Right lobe of liver (tissue), 6 donors: ENCODE measurements at regions not wholly inside any gene's neighbourhood (a gene's known extent, or its start where the extent isn't known, plus 50 kb on each side); places are given as distances from the start of the nearest gene placed in this dataset.

ENCODE experiments used
- ATAC-seq, 4 donors: fragments of 200-7000 bp; cut with Tn5 transposase; one replicate each; pipeline ENCODE4 v1.9.1; 2020; ENCODE audit warnings: mild to moderate bottlenecking in 4 of 4, moderate library complexity in 4 of 4
- DNase-seq, 3 donors: peaks; one replicate each; pipeline ENCODE4 v3.0.0-alpha.2; 2020
- H3K27ac ChIP-seq, 3 donors: fragments of 200-600 bp; one replicate each; pipeline ENCODE4 v1.8.0; 2022
- H3K27me3 ChIP-seq, 2 donors: fragments of 200-600 bp; one replicate each; pipeline ENCODE4 v1.8.0; 2022
- H3K36me3 ChIP-seq, 4 donors: fragments of 200-600 bp; sonication (generic) in 1 of 4; one replicate each; pipeline versions ENCODE4 v1.5.1 to v1.8.0; 2017 to 2022; ENCODE audit warnings: control low read depth in 1 of 4
- H3K4me1 ChIP-seq, 4 donors: fragments of 200-600 bp; sonication (generic) in 1 of 4; one replicate each; pipeline versions ENCODE4 v1.5.1 to v1.8.0; 2017 to 2022; ENCODE audit warnings: control low read depth in 1 of 4
- H3K4me3 ChIP-seq, 3 donors: fragments of 200-600 bp; one replicate each; pipeline ENCODE4 v1.8.0; 2022
- H3K9me3 ChIP-seq, 4 donors: fragments of 200-600 bp; sonication (generic) in 1 of 4; one replicate each; pipeline versions ENCODE4 v1.5.1 to v1.8.0; 2017 to 2022; ENCODE audit warnings: control low read depth in 1 of 4
- POLR2A ChIP-seq: fragments of 450-650 bp; IDR thresholded peaks from one replicate; pipeline ENCODE4 v1.6.1; 2017; ENCODE audit warnings: antibody characterized with exemption, mild to moderate bottlenecking
- WGBS: methylation state at CpG from one replicate; pipeline ENCODE4 v1.1.6; 2018; ENCODE audit warnings: low coverage, low lambda C conversion rate; ENCODE audit not compliant: insufficient coverage; ENCODE audit errors: missing lambda C conversion rate; 5-methylcytosine and 5-hydroxymethylcytosine counted together
- intact Hi-C, 2 donors: fragments of 100-400 bp; cut with DNase I; formaldehyde crosslinking; loops; one replicate each; pipeline versions ENCODE4 v1.11.2 to v1.14.1; 2022
- TF ChIP-seq, protein P1 (sequence below), 4 donors: fragments of 200-600 bp in 3 of 4; fragments of 450-650 bp in 1 of 4; IDR thresholded peaks; one replicate each; pipeline versions ENCODE4 v1.5.1 to v1.8.0; 2016 to 2022; ENCODE audit warnings: antibody characterized with exemption in 4 of 4, mild to moderate bottlenecking in 2 of 4
- donor health status: DM: no; HTN: yes; CAD: no.
- donor health status: DM: no; HTN: no; CAD: no.
- donor health status: DM: no; HTN: no; CAD: no.
- donor health status: DM: no; HTN: yes; CAD: no.
- donor health status: DM: no; HTN: yes; CAD: no.

DNA sequence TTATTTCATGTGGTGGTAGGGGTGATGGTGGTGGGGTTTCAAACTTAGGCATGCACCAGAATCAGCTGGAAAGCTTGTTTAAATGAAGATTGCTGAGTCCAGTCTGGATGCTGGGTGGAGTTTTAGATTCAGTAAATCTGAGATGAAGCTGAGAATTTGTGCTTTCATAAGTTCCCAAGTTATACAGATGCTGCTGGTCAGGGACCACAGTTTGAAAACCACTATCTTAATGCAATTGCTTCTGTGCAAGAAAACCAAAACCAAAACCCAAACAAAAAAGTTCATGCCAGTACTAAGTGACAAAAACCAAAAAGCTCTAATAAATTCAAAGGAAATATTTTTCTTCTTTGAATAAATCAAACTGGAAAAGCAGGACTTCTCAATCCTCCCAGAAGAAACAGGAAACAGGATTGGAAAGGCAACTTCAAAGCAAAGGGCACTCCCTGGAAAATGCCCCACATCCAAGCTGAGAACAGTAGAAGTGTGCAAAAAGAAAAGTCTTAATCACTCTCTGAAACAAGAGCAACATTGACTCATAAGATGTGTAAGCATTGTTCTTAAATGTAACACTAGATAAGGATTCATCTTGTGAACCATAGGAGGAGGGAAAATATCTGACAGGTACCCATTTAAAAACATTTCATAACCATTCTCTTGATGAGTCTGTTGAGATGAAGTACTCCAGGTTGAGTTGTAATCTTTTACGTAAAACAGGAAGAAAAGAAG lies 481.5 kb upstream of the HSF2 start:
- intact Hi-C loops: no loop called here

GRCh38 chr6:121920616-121921015 lies 478.8 kb upstream of the HSF2 start:
- Histone ChIP-seq H3K27ac (no peak overlapping the region), H3K36me3 (no peaks in the 10 kb centered on the region), H3K4me3 (no peak overlapping the region), H3K27me3 (no peaks in the 10 kb centered on the region), H3K9me3 (no peaks in the 10 kb centered on the region), H3K4me1 (no peaks in the 10 kb centered on the region)
- WGBS: 57% methylated on average over 5 of the region's 6 CpGs
- TF ChIP-seq POLR2A: no peak
- TF ChIP-seq, protein P1, sequence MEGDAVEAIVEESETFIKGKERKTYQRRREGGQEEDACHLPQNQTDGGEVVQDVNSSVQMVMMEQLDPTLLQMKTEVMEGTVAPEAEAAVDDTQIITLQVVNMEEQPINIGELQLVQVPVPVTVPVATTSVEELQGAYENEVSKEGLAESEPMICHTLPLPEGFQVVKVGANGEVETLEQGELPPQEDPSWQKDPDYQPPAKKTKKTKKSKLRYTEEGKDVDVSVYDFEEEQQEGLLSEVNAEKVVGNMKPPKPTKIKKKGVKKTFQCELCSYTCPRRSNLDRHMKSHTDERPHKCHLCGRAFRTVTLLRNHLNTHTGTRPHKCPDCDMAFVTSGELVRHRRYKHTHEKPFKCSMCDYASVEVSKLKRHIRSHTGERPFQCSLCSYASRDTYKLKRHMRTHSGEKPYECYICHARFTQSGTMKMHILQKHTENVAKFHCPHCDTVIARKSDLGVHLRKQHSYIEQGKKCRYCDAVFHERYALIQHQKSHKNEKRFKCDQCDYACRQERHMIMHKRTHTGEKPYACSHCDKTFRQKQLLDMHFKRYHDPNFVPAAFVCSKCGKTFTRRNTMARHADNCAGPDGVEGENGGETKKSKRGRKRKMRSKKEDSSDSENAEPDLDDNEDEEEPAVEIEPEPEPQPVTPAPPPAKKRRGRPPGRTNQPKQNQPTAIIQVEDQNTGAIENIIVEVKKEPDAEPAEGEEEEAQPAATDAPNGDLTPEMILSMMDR (IDR thresholded peaks at IDR 0.05): no peak
- no peak for DNase-seq
- ATAC-seq: no peak
- intact Hi-C loops: no loop called here

More for the DNA sequence above, 481.5 kb upstream of the HSF2 start:
- TF ChIP-seq POLR2A: no peak
- TF ChIP-seq, protein P1 (IDR thresholded peaks at IDR 0.05): no peak
- DNase-seq (no peak), ATAC-seq (no peak)
- Histone ChIP-seq H3K36me3 (no peaks in the 10 kb centered on the region), H3K4me1 (no peaks in the 10 kb centered on the region), H3K4me3 (no peak overlapping the region), H3K27ac (no peak overlapping the region), H3K9me3 (no peaks in the 10 kb centered on the region), H3K27me3 (no peaks in the 10 kb centered on the region)
- WGBS: 69% methylated on average over 1 of the region's 1 CpG

DNA sequence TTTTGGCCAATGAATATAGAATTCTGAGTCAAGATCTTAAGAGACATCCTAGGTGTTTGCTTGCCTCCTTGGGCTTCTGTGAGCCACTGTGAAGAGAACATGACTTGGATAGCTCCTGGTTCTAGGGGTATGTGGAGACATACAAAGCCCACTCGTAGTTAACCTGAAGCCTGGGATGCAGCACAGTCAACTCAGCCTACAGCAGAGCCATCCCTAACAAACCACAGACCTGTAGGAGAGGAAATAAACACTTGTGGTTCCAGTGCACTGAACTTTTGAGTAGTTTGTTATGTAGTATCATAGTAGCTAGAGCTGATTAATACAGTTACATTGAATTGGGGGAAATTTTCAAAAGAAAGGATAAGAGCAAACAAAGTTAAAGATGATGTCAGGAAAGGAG lies 474.4 kb upstream of the HSF2 start:
- Histone ChIP-seq H3K27me3 (no peaks in the 10 kb centered on the region), H3K9me3 (no peaks in the 10 kb centered on the region), H3K4me3 (no peak overlapping the region), H3K27ac (no peak overlapping the region), H3K4me1 (no peaks in the 10 kb centered on the region), H3K36me3 (no peaks in the 10 kb centered on the region)
- DNase-seq (no peak), ATAC-seq (no peak)
- 13% methylated on average over 1 of the region's 1 CpG for WGBS
- intact Hi-C loops: no loop called here
- no peak for TF ChIP-seq POLR2A
- TF ChIP-seq, protein P1 (IDR thresholded peaks at IDR 0.05): no peak

DNA sequence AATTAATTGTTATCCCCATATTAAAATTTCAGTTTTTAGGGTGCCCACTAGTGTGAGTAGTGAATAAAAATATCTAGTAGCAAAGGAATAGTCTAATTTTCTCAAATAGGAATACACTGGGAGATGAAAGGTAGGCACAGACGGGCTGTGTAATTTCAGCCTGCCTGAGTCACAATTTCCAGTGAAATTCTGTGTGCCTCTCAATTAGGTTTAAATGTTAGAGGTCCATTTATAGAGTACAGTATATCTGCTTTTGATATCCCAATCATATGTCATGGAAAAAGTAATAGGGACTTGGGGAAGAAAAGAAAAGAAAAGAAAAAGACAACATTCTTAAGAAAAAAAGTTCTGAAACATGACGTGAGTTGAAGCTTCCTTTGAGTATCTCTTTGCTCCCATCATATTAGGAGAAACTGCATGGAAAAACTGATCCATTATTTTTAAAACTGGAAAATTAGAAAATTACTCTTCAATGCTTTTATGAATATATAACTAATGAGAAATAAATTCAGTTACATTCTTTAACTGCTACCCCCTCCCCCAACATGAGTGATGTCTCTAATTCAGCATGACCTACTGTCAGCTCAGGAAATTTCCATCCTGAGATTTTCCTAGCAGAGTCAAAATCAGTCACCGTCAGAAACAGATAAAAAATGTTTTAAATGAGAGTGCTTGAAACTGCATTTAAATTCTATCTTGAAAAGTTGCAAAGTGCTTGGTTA lies 473.8 kb upstream of the HSF2 start:
- Histone ChIP-seq H3K27ac (no peak overlapping the region), H3K27me3 (no peaks in the 10 kb centered on the region), H3K9me3 (no peaks in the 10 kb centered on the region), H3K4me1 (no peaks in the 10 kb centered on the region), H3K4me3 (no peak overlapping the region), H3K36me3 (no peaks in the 10 kb centered on the region)
- DNase-seq: no peak
- ATAC-seq: no peak
- TF ChIP-seq POLR2A: no peak
- TF ChIP-seq, protein P1 (IDR thresholded peaks at IDR 0.05): no peak
- intact Hi-C loops: no loop called here
- 40% methylated on average over 3 of the region's 3 CpGs for WGBS
